NCI-H2029 treated with DMSO at 0.1 percent for 48 hours (cell line): ENCODE measurements at regions not wholly inside any gene's neighbourhood (a gene's known extent, or its start where the extent isn't known, plus 50 kb on each side); places are given as distances from the start of the nearest gene placed in this dataset.

ENCODE experiments used
- DNase-seq: peaks from one replicate; lab custom pipeline; 2025; lab: John Stamatoyannopoulos, UW

- DNase-seq, result no peak
Observed at GRCh38 chr3:176794406-176794805, 402.9 kb downstream of the TBL1XR1 start.

- DNase-seq, result no peak
Observed at GRCh38 chr3:176789947-176790346, 407.3 kb downstream of the TBL1XR1 start.

DNA sequence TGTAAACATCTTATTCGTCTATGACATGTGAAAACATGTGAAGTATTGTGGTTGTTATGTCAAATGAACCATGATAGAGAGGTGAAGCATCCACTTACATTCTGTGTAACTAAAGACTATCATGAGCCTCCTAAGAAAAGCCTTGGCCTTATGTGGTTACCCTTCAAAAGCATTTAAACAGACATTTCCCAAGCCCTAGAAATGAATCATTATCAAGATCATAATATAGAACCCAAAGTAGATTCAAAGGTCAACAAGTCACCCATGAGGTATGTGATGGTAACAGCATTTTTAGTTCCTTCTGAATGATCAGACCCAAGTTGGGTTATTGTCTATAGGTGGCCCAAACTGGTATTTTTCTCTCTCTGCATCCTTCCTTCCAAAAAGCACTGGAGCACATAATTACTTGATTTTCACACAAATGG lies 408.0 kb downstream of the TBL1XR1 start:
- DNase-seq, result peak; percentile 40

DNA sequence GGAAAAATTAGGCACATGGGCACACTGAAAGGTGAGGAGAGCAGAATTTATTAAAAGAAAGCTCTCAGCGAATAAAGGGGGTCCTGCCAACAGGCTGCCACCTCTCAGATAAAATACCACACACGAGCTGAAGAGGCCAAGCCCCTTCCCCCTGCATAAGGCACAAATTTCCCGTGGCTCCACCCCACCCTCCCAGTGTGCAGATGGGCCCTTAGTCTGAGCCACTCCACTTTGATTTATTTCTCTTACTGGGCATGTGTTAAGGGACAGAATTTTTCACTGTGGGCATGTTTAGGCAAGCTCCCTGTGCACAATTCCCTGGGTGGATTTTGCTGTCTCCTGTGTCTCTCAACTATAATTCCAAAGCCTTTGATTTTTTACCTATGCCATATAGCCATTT lies 409.8 kb downstream of the TBL1XR1 start:
- no peak for DNase-seq

DNA sequence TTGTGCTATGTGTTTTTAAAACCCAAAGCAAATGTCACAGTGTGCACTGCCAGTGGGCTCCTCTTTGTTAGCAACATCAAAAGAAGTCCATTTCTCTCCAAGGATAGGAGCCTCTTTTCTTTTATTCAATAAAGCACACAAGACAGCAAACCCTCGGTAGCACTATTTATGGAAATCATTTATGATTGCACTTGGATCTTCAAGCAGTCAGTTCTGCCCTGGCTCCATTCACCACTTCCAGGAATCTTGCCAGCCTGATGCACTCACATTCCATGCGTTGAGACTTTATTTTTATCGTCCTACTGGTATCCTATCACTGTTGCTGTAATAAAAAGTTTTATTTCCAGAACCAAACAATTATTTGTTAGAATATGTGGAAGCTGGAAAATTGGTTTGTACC lies 412.1 kb downstream of the TBL1XR1 start:
- DNase-seq, result no peak

- DNase-seq, result no peak
Observed at GRCh38 chr3:176780766-176781165, 416.5 kb downstream of the TBL1XR1 start.

DNA sequence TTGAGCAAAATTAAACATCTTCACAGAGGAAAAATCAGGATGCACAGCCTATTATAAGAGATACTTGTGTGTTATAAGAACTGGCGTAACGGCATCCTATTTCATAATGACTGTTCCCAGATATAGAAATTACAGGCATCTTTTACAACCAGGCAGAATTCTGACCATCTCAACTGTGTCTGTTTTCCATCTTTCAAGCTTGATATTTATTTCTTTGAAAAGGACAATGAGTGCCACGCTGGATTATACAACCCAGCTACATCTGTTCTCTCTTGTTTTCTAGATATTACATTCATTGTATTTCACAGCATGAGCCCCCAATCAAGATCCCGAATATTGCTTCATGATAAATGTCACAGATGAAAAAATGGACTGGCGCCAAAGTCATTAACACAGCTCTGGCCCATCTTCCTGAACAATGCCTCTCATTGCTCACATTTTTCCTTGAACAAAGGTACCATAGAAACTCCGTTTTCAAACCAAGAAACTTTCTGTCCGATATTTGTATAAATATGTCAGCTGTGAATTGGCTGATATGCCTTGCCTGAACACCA lies 420.6 kb downstream of the TBL1XR1 start:
- DNase-seq, result no peak

DNA sequence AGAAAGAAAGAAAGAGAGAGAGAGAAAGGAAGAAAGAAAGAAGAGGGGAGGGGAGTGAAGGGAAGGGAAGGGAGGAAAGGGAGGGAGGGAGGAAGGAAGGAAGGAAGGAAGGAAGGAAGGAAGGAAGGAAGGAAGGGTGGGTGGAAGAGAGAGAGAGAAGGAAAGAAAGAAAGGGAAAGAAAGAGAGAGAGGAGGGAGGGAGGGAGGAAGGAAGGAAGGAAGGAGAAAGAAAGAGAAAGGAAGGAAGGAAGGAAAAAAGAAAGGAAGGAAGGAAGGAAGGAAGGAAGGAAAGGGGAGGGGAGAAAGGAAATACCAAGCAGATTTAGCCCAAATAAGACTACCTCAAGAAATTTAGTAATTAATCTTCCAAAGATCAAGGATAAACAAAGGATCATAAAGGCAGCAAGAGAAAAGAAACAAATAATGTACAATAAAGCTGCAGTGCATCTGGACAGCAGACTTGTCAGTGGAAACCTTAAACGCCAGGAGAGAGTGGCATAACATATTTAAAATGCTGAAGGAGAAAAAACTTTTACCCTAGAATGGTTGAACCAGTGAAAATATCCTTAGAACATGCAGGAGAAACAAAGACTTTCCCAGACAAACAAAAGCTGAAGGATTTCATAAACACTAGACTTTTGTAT lies 427.6 kb downstream of the TBL1XR1 start:
- DNase-seq, result no peak

- peak; percentile 36 for DNase-seq
Observed at GRCh38 chr3:176767385-176767784, 429.9 kb downstream of the TBL1XR1 start.

DNA sequence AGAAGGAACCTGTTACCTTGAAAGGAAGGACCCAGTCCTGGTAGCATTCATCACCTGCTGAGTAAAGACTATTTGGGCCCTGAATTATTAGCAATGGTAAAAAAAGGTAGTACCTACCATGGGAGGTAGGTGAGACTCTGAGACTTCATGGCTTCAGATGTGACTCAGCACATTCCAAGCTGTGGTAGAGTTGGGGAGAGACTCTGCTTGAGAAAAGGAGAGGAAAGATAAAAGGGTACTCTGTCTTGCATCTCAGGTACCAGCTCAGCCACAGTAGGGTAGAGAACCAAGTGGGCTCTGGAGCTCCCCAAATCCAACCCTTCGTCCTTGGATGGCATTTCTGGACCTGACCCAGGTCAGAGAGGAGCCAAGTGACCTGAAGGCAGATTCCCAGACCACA lies 430.4 kb downstream of the TBL1XR1 start:
- no peak for DNase-seq

- no peak for DNase-seq
Observed at GRCh38 chr3:176765382-176765900, 431.8 kb downstream of the TBL1XR1 start.

GRCh38 chr3:176759815-176760506 lies 437.3 kb downstream of the TBL1XR1 start:
- DNase-seq, result no peak

DNA sequence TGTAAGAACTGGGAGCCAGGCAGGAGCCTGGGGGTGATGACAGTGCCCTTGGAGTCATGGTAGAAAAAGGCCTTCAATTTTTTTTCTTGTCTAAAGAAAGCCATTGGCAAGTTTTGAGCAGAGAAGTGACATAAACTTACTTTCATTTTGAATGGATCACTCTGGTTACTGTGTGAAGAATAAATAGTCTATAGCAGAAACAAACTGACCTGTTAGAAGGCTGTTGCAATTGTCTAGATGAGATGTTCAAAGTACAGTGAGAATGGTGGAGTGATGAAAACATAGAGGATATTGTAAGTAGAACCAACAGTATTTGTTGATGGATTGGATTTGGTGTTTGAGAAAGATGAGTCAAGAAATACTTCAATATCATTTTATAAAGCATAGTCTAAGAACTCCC lies 439.9 kb downstream of the TBL1XR1 start:
- no peak for DNase-seq

DNA sequence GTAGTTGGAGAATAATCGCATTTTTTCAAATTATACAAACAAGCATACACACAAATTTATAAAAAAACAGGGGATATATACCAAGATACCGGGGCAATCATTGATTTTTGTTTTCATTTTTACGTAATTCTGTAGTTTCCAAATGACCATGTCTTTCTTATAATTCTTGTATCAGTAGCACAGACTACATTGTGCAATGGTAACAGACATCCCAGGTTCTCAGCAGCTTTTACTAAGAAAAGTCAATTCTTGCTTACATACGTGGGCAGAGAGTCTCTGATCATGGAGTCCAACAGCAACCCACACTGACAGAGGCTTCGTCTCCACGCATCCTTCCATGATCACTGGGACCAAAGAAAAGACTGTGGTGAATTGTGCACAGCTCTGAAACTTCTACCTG lies 441.3 kb downstream of the TBL1XR1 start:
- no peak for DNase-seq

GRCh38 chr3:176755552-176755951 lies 441.7 kb downstream of the TBL1XR1 start:
- no peak for DNase-seq

DNA sequence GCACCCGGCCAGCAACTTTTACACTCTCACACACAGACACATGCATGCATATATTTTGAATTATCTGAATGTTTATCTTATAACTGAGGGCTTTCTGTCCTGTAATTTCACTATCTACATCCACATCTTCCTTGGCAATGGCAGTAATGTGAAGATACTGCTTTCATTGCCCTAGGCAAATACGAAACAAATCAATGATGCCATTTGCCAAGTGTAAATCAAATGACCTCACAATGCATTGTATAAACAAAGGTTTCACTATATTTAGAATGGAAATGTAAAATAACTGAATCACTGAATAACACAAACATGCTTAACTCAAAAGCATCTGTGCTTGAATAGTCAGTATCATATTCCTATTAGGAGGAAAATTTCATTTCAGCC lies 455.6 kb downstream of the TBL1XR1 start:
- DNase-seq, result no peak

- no peak for DNase-seq
Observed at GRCh38 chr3:176740906-176741663, 456.2 kb downstream of the TBL1XR1 start.

GRCh38 chr3:176739159-176739558 lies 458.1 kb downstream of the TBL1XR1 start:
- DNase-seq, result no peak

- DNase-seq, result no peak
Observed at GRCh38 chr3:176737480-176738110, 459.7 kb downstream of the TBL1XR1 start.

DNA sequence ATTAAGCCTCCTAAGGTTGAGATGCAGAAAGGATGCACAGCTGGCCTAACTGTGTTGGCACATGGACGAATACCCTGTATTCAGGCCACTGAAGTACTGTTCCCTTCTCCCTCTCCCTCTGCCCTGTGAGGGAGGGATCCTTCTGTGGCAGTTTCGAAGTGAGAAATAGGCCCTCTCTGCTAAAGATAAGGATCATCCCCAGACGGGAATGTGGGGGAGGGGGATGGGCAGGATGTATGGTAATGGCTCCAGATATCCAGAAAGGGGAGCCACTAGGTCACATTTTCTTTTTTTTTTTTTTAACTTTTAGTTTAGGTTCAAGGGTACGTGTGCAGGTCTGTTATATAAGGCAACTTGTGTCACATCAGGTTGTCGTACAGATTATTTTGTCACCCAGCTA lies 463.1 kb downstream of the TBL1XR1 start:
- no peak for DNase-seq

DNA sequence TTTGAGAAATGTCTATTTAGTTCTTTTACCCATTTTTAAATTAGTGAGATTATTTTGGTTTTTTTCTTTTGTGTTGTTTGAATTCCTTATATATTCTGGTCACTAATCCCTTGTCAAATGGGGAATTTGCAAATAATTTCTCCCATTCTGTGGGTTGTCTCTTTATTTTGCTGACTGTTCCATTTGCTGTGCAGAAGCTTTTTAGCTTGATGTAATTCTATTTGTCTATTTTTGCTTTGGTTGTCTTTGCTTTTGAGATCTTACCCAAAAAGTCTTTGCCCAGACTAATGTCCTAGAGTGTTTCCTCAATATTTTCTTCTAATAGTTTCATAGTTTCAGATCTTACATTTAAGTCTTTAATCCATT lies 472.9 kb downstream of the TBL1XR1 start:
- DNase-seq, result no peak

DNA sequence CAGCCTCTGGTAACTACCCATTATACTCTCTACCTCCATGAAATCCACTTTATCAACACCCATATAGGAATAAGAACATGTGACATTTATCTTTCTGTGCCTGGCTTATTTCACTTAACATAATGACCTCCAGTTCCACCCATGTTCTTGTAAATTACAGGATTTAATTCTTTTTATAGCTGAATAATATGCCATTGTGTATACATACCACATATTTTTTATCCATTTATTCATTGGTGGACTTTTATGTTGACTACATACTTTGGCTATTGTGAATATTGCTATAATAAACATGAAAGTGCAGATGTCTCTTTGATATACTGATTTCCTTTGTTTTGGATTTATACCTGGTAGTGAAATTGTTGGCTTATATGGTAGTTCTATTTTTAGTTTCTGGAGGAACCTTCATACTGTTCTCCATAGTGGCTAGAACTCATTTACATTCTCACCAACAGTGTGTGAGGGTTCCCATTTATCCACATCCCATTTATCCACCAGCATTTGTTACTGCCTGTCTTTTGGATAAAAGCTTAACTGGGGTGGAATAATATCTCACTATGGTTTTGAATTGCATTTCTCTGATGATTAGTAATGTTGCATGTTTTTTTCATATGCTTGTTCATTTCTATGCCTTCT lies 473.4 kb downstream of the TBL1XR1 start:
- DNase-seq, result no peak
